Neuronal stem cell (in vitro differentiated cells): ENCODE measurements at regions not wholly inside any gene's neighbourhood (a gene's known extent, or its start where the extent isn't known, plus 50 kb on each side); places are given as distances from the start of the nearest gene placed in this dataset.

Experiments
- DNase-seq: peaks from one replicate; pipeline ENCODE4 v3.0.0-alpha.2; 2013; ENCODE audit warnings: low spot score
- H2AFZ ChIP-seq: one replicate; pipeline ENCODE4 v1.6.1; 2013; ENCODE audit warnings: mild to moderate bottlenecking, low read length, inconsistent platforms
- H2AK5ac ChIP-seq: 2 replicates; pipeline ENCODE4 v1.6.1; 2013; ENCODE audit warnings: low read depth, mild to moderate bottlenecking, inconsistent platforms, low read length, moderate library complexity, mixed read lengths
- H2BK120ac ChIP-seq: 2 replicates; pipeline ENCODE4 v1.6.1; 2013; ENCODE audit warnings: low read depth, mild to moderate bottlenecking, inconsistent platforms, low read length, moderate library complexity, mixed read lengths
- H2BK12ac ChIP-seq: one replicate; pipeline ENCODE4 v1.6.1; 2013; ENCODE audit warnings: low read length, inconsistent platforms
- H2BK15ac ChIP-seq: 2 replicates; pipeline ENCODE4 v1.6.1; 2013; ENCODE audit warnings: mild to moderate bottlenecking, low read length, inconsistent platforms, mixed read lengths
- H2BK5ac ChIP-seq: one replicate; pipeline ENCODE4 v1.6.1; 2013; ENCODE audit warnings: inconsistent platforms, mild to moderate bottlenecking, low read length, moderate library complexity
- H3K14ac ChIP-seq: one replicate; pipeline ENCODE4 v1.6.1; 2013; ENCODE audit warnings: low read length, inconsistent platforms
- H3K18ac ChIP-seq: 2 replicates; pipeline ENCODE4 v1.6.1; 2013; ENCODE audit warnings: low read length, inconsistent platforms
- H3K23ac ChIP-seq: 2 replicates; pipeline ENCODE4 v1.6.1; 2013; ENCODE audit warnings: low read depth, mild to moderate bottlenecking, mixed read lengths, low read length, inconsistent platforms; ENCODE audit not compliant: poor library complexity
- H3K27ac ChIP-seq: replicated peaks from 3 replicates; pipeline ENCODE4 v1.5.1; 2013; ENCODE audit warnings: low read length, inconsistent platforms
- H3K27me3 ChIP-seq, 3 experiments: 2 replicates each; pipeline ENCODE4 v1.6.1; 2013; ENCODE audit warnings: low read length in 3 of 3, mild to moderate bottlenecking in 2 of 3, inconsistent platforms in 1 of 3, low read depth in 1 of 3, mixed read lengths in 1 of 3, moderate library complexity in 1 of 3; ENCODE audit not compliant: control insufficient read depth in 3 of 3, insufficient read depth in 3 of 3
- H3K36me3 ChIP-seq, 2 donors: replicated peaks in 1 of 2; 2 replicates each; pipeline ENCODE4 v1.6.1; 2013; ENCODE audit warnings: low read length in 2 of 2; ENCODE audit not compliant: control insufficient read depth in 2 of 2, insufficient read depth in 2 of 2
- H3K4ac ChIP-seq: 2 replicates; pipeline ENCODE4 v1.6.1; 2013; ENCODE audit warnings: inconsistent platforms, mild to moderate bottlenecking, low read length, moderate library complexity
- H3K4me1 ChIP-seq, 2 donors: 1 replicate in 1 of 2; 2 replicates in 1 of 2; pipeline ENCODE4 v1.6.1; 2013; ENCODE audit warnings: low read length in 2 of 2, low read depth in 1 of 2; ENCODE audit not compliant: control insufficient read depth in 2 of 2, insufficient read depth in 1 of 2
- H3K4me2 ChIP-seq: one replicate; pipeline ENCODE4 v1.6.1; 2013; ENCODE audit warnings: mild to moderate bottlenecking, low read length, inconsistent platforms; ENCODE audit not compliant: insufficient read depth, poor library complexity, severe bottlenecking
- H3K4me3 ChIP-seq, 2 donors: 2 replicates each; pipeline ENCODE4 v1.5.1; 2013; ENCODE audit warnings: low read length in 2 of 2, mild to moderate bottlenecking in 2 of 2, inconsistent platforms in 1 of 2, moderate library complexity in 1 of 2
- H3K79me1 ChIP-seq: one replicate; pipeline ENCODE4 v1.6.1; 2013; ENCODE audit warnings: low read depth, mild to moderate bottlenecking, inconsistent platforms, low read length, moderate library complexity
- H3K9ac ChIP-seq: one replicate; pipeline ENCODE4 v1.6.1; 2013; ENCODE audit warnings: mild to moderate bottlenecking, low read depth, low read length, inconsistent platforms; ENCODE audit not compliant: poor library complexity
- H3K9me3 ChIP-seq, 2 donors: replicated peaks in 1 of 2; 2 replicates each; pipeline versions ENCODE3 to v1.6.1; 2013; ENCODE audit warnings: low read length in 2 of 2, mild to moderate bottlenecking in 2 of 2, inconsistent platforms in 1 of 2, low read depth in 1 of 2, mixed read lengths in 1 of 2, moderate library complexity in 1 of 2; ENCODE audit not compliant: control insufficient read depth in 2 of 2, insufficient read depth in 1 of 2
- H4K8ac ChIP-seq: one replicate; pipeline ENCODE4 v1.6.1; 2013; ENCODE audit warnings: low read depth, mild to moderate bottlenecking, inconsistent platforms, low read length, moderate library complexity
- H4K91ac ChIP-seq: one replicate; pipeline ENCODE4 v1.6.1; 2013; ENCODE audit warnings: low read length, low read depth, mild to moderate bottlenecking, inconsistent platforms; ENCODE audit not compliant: poor library complexity
- WGBS, 2 donors: extraction: QIAGEN DNeasy Blood & Tissue Kit; methylation state at CpG; one replicate each; pipeline ENCODE4 v1.1.7; 2013; ENCODE audit warnings: missing lambda C conversion rate in 2 of 2, mixed read lengths in 1 of 2; ENCODE audit not compliant: insufficient read length in 2 of 2, insufficient replicate concordance in 1 of 2; ENCODE audit errors: extremely low coverage in 2 of 2; 5-methylcytosine and 5-hydroxymethylcytosine counted together

DNA sequence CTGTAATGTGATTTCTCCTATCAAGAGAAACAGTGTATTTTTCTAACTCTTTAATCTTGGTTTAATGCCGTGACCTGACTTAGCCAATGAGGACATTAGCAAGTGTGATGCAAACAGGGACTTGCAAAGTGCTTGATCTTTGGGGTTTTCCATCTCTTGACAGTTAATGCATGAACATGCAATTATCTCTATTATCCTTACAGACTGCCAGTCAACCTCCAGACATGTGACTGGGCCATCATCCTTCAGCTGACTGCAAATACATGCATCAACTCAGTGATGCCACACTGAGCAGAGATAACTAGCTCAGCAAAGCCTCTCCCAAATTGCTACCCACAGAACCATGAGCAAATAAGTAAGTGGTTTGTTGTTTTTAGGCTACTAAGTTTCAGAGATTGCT lies 409.6 kb downstream of the GPAM start:
- H3K79me1 ChIP-seq = no peaks in the 10 kb centered on the region
- H3K27ac ChIP-seq = no peak overlapping the region
- H2AK5ac ChIP-seq = no peak overlapping the region
- no peaks in the 10 kb centered on the region for H3K36me3 ChIP-seq
- DNase-seq = no peak
- no peak overlapping the region for H3K18ac ChIP-seq
- no peak overlapping the region for H2AFZ ChIP-seq
- no peak overlapping the region for H4K8ac ChIP-seq
- no peak overlapping the region for H3K4me3 ChIP-seq
- no CpG with 5 or more reads among the region's 1 CpG for WGBS, 2 donors
- H2BK12ac ChIP-seq = no peak overlapping the region
- H3K4ac ChIP-seq = no peak overlapping the region
- no peak overlapping the region for H4K91ac ChIP-seq
- H3K9ac ChIP-seq = no peak overlapping the region
- no peaks in the 10 kb centered on the region for H3K4me1 ChIP-seq
- H3K23ac ChIP-seq = no peak overlapping the region
- no peak overlapping the region for H2BK5ac ChIP-seq
- no peak overlapping the region for H2BK15ac ChIP-seq
- no peak overlapping the region for H3K4me2 ChIP-seq
- no peak overlapping the region for H3K14ac ChIP-seq
- no peak overlapping the region for H2BK120ac ChIP-seq
- H3K27me3 ChIP-seq = no peaks in the 10 kb centered on the region
- no peaks in the 10 kb centered on the region for H3K9me3 ChIP-seq

DNA sequence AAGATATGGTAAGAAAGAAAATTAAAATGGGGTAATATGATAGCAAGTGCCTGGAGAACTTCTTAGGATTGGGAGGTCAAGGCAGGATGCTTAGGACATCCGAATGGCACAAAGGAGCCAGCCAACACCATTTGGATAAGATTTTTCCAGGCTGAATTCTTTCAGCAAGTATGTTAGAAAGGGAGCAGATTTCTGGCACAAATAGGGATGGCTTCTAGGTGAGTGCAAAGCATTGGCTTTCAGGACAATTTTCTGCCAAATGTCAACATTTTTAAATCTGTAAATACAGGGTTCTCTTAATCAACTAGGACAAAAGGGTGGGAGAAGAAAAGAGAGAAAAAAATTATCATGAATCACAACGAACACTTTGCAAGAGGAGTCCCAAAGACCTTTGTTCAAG lies 409.1 kb downstream of the GPAM start:
- Histone ChIP-seq H2BK120ac (no peak overlapping the region), H4K91ac (no peak overlapping the region), H4K8ac (no peak overlapping the region), H3K23ac (no peak overlapping the region), H3K9ac (no peak overlapping the region), H2AK5ac (no peak overlapping the region), H3K27ac (no peak overlapping the region), H3K18ac (no peak overlapping the region), H2BK15ac (no peak overlapping the region), H3K4ac (no peak overlapping the region), H3K4me2 (no peak overlapping the region), H2BK12ac (no peak overlapping the region), H3K36me3 (no peaks in the 10 kb centered on the region), H3K14ac (no peak overlapping the region), H2BK5ac (no peak overlapping the region), H3K27me3 (no peaks in the 10 kb centered on the region), H3K79me1 (no peaks in the 10 kb centered on the region), H3K4me1 (no peaks in the 10 kb centered on the region), H2AFZ (no peak overlapping the region), H3K4me3 (no peak overlapping the region), H3K9me3 (no peaks in the 10 kb centered on the region)
- WGBS, 2 donors = no CpG with 5 or more reads among the region's 2 CpGs
- DNase-seq = no peak

DNA sequence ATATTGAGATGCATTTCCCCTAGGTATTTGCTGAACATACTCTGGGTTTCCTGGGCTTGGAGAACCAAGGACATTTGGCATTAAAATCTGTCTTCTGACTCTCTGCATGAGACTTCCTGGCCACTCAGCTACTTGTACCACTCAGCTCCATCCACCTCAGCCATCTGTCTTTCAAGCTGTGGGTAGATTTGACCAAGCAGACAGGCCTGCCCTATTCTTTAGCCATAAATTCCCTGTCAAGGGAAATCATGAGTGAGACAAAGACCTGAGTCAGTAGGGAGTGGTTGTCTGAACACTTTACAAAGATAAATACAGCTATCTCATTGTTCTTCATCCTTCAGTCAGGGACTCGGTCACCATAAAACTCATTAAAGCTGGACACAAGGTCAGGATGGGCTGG lies 399.1 kb downstream of the GPAM start:
- no peaks in the 10 kb centered on the region for H3K9me3 ChIP-seq

DNA sequence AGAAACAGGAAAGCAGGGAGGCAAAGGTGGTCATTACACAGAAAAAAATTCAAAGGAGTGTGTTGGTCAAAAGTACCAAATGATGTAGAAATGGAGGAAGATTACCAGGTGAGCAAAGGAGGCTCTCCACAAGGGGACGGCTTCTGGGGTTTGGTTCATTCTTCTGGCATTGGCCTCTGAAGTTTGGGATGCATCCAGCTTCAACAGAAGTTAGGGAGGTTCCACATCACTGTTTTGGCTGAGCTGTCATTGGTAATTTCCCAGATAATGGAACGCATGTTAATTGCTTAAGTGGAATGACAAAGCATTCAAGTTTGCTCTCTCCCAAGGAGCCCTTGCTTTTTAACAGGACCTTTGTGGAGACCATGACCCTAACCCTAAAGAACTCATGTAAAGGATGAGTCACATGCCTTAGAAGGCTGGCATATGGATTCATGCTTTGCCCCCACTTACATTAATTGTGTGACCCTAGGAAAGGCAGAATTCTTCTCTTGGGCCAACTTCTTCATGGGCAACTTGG lies 398.6 kb downstream of the GPAM start:
- DNase-seq = no peak

More for the DNA sequence above, 399.1 kb downstream of the GPAM start:
- no peak overlapping the region for H3K23ac ChIP-seq
- H2BK120ac ChIP-seq = no peak overlapping the region
- H3K4me2 ChIP-seq = no peak overlapping the region
- no peak overlapping the region for H4K8ac ChIP-seq
- H3K4ac ChIP-seq = no peak overlapping the region
- H2AK5ac ChIP-seq = no peak overlapping the region
- no peak overlapping the region for H3K9ac ChIP-seq
- H3K4me1 ChIP-seq = peaks cover 0 to 1% of the 10 kb centered on the region in 2 donors
- H3K27me3 ChIP-seq = no peaks in the 10 kb centered on the region
- H3K27ac ChIP-seq = no peak overlapping the region
- no peak overlapping the region for H3K4me3 ChIP-seq
- H2BK12ac ChIP-seq = no peak overlapping the region
- H3K14ac ChIP-seq = no peak overlapping the region
- no peak overlapping the region for H2BK15ac ChIP-seq
- WGBS, 2 donors = no CpG with 5 or more reads among the region's 1 CpG
- H3K79me1 ChIP-seq = no peaks in the 10 kb centered on the region
- H3K36me3 ChIP-seq = no peaks in the 10 kb centered on the region
- no peak overlapping the region for H2AFZ ChIP-seq
- no peak for DNase-seq
- H4K91ac ChIP-seq = no peak overlapping the region
- H2BK5ac ChIP-seq = no peak overlapping the region
- no peak overlapping the region for H3K18ac ChIP-seq

More for the DNA sequence above, 398.6 kb downstream of the GPAM start:
- Histone ChIP-seq H3K4me2 (no peak overlapping the region), H3K4me1 (peaks cover 0 to 1% of the 10 kb centered on the region in 2 donors), H3K4me3 (no peak overlapping the region), H2BK5ac (no peak overlapping the region), H3K79me1 (no peaks in the 10 kb centered on the region), H2BK15ac (no peak overlapping the region), H2BK12ac (no peak overlapping the region), H4K91ac (no peak overlapping the region), H3K23ac (no peak overlapping the region), H3K4ac (no peak overlapping the region), H2AFZ (no peak overlapping the region), H3K27me3 (no peaks in the 10 kb centered on the region), H3K36me3 (no peaks in the 10 kb centered on the region), H3K27ac (no peak overlapping the region), H3K9me3 (no peaks in the 10 kb centered on the region), H2BK120ac (no peak overlapping the region), H4K8ac (no peak overlapping the region), H2AK5ac (no peak overlapping the region), H3K14ac (no peak overlapping the region), H3K18ac (no peak overlapping the region), H3K9ac (no peak overlapping the region)
- WGBS, 2 donors = no CpG with 5 or more reads among the region's 2 CpGs
